ENCODE measurements at regions not wholly inside any gene's neighbourhood (a gene's known extent, or its start where the extent isn't known, plus 50 kb on each side); places are given as distances from the start of the nearest gene placed in this dataset.
"Not testable (repeated sequence)": the region's sequence is repeated elsewhere in the genome, so short reads cannot be mapped to it uniquely, and the experiment has no call there.

DNA sequence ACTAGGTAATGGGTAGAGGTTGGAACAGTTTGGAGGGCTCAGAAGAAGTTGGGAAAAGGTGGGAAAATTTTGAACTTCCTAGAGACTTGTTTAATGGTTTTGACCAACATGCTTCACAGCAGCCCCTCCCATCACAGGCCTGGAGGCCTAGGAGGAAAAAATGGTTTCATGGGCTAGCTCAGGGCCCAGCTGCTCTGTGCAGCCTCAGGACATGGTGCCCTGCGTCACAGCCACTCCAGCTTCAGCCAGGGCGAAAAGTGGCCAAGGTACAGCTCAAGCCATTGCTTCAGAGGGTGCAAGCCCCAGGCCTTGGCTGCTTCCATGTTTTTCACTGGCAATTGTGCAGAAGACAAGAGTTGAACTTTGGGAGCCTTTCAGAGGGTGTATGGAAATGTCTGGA, 453.7 kb downstream of the LRRC70 start:
- DNase-seq, result no peak
- intact Hi-C loops (cut with DNase I), result no loop called here

DNA sequence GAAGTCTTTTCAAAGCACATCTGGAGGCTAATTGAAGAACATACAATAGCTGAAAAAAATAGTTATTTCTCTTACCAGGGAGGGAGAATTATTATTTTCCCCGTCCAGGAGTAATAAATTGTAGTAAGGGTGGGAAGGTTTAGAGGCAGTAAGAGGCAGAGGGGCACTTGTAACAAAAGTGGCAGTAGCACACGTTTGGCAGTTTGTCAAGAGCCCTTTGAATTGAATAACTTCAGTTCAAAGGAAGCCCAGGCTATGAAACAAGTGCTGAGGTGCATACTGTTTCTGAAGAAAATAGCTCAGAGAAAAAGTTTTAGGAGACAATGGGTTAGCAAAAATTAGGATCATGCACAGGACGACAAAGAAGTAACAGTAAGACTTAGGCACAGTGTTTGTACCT, 451.3 kb downstream of the LRRC70 start:
- intact Hi-C loops (cut with DNase I), result no loop called here
- DNase-seq, result no peak

DNA sequence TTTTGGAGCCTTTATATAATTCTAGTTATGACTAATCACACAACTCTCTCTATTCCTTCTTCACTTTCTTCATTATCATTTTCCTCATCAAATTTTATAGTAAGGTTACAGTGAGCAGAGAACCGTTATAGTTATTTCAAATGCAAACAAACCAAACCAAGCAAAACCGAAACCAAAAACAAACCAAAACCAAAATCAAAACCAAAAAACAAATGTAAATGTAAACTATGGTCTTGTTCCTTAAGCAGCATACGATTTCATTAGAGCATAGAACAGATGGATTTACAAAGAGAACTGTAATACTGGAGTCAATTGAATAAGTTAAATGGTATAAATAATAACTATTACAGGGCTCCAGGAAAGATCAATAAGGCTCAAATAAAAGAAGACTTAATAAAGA, 447.1 kb downstream of the LRRC70 start:
- DNase-seq, result no peak
- intact Hi-C loops (cut with DNase I), result no loop called here

DNA sequence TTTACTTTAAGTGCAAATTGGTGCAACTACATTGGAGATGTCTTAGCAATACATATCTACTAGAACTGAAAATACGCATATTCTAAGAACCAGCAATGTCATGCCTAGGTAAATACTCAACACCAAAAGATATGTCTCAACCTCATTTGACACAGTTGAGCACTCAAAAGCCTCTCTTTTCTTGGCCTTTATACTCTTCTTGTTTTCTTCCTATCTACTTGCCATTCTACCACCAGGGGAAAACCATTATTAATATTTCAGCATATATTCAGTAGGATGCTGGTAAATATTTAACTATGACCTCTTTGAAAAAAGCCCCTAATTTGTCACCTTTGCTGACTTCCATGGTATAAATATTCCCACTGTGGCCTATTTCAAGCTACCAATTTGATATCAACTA, 443.8 kb downstream of the LRRC70 start:
- DNase-seq, result no peak
- intact Hi-C loops (cut with DNase I), result no loop called here

DNA sequence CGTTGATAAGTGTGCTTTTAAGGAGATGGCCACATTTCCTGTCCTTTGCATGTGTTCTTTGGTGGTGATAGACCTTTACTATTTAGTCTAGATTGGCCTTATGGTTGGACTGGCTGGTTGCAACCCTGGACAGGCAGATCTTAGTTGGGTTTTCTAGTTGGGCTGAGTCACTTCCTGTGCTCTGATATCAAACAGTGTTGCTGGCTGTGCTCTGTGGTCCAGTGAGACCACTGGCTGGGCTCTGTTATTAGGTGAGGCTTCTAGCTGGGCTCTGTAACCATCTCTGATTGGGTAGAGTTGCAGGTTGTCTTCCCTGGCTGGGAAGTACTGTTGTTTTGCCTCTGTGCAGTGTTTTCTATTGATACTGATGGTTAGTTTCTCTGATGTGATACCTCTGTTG, 432.5 kb downstream of the LRRC70 start:
- no peak for DNase-seq
- intact Hi-C loops (cut with DNase I), result no loop called here

DNA sequence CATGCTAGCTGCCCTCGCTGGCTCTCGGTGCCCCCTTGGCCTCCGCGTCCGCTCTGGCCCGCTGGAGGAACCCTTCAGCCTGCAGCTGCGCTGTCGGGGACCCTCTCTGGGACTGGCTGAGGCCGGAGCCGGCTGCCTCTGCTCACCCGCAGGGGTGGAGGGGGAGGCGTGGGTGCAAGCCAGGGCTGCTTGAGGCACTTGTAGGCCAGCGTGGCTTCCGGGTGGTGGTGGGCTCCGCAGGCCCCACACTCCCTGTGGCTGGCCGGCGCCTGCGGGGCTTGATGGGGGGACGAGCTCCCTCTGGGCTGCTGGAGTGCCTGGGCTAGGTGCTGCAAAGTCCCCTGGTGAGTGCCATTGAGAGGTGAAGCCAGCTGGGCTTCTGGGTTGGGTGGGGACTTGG, 429.6 kb downstream of the LRRC70 start:
- intact Hi-C loops (cut with DNase I), result no loop called here

DNA sequence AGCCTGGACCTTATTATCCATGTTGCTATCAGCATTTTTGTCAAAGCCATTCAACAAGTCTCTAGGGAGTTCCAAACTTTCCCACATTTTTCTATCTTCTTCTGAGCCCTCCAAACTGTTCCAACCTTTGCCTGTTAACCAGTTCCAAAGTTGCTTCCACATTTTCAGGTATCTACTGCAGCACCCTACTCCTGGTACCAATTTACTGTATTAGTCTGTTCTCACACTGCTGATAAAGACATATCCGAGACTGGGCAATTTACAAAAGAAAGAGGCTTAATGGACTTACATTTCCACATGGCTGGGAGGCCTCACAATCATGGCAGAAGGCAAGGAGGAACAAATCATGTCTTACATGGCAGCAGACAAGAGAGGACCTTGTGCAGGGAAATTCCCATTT, 416.2 kb downstream of the LRRC70 start:
- intact Hi-C loops (cut with DNase I), result not testable (repeated sequence)

More for the DNA sequence above, 429.6 kb downstream of the LRRC70 start:
- peak in 2 of 10 donors; percentile 56 to 74 for DNase-seq

DNA sequence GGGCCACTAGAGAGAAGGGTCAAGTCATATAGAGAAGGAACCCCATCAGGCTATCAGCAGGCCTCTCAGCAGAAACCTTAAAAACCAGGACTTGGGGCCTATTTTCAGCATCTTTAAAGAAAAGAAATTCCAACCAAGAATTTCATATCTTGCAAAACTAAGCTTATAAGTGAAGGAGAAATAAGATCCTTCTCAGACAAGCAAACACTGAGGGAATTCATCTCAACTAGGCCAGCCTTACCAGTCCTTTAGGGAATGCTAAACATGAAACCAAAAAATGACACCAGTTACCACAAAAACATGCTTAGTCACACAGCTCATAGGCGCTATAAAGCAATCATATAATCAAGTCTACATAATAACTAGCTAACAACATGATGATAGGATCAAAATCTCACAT, 407.1 kb downstream of the LRRC70 start:
- intact Hi-C loops (cut with DNase I), result no loop called here
- DNase-seq, result no peak

More for the DNA sequence above, 416.2 kb downstream of the LRRC70 start:
- DNase-seq, result not testable (repeated sequence)

DNA sequence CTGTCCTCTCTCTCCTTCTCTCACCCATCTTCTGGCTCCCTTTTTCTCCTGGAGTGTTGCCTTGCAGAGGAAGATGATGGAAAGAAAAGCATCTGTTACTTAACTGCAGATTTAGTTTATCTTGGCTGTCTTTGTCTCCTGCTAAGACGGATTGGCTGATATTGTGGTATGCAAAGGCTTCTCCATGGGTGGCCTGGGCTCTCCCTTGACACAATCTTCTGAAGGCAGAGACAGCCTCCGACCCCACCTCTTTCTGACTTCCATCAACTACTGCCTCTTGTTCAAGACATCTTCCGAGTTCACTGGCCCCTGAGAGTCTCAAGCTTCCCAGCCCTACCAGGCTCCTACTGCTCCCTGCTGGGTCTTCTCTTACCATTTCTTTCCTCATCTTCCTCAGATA, 403.7 kb downstream of the LRRC70 start:
- intact Hi-C loops (cut with DNase I), result no loop called here
- no peak for DNase-seq

DNA sequence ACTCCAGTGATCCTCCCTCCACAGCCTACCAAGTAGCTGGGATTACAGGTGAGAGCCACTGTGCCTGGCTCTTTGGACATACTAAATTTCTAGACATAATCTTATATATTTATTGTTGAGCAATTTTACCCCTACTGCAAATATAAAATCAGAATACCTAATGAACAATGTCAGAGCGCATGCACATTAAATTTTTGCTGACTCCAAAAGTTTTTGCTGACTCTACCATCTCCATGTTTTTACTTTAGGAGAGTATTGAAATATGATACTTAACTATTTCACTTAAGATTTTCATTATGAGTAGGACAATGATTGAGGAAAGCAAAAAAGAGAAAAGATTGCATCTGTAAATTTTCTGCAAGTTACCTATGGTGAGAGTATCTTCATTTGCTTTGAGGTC, 402.3 kb downstream of the LRRC70 start:
- intact Hi-C loops (cut with DNase I), result no loop called here
- no peak for DNase-seq

DNA sequence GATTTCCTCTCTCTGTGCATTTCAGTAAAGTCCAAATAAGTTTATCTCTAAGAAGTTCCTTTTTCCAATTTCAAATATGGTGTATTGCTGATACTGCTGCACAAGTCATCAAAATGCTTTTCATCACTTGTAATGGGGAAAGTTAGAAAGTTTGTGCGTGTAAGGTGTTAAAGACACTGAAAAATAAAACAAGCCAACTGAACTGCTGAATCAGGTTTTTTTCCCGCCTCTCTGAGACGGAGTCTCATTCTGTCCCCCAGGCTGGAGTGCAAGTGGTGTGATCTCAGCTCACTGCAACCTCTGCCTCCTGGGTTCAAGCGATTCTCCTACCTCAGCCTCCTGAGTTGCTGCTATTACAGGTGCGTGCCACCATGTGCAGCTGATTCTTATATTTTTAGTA, 400.9 kb downstream of the LRRC70 start:
- intact Hi-C loops (cut with DNase I), result no loop called here
- no peak for DNase-seq

DNA sequence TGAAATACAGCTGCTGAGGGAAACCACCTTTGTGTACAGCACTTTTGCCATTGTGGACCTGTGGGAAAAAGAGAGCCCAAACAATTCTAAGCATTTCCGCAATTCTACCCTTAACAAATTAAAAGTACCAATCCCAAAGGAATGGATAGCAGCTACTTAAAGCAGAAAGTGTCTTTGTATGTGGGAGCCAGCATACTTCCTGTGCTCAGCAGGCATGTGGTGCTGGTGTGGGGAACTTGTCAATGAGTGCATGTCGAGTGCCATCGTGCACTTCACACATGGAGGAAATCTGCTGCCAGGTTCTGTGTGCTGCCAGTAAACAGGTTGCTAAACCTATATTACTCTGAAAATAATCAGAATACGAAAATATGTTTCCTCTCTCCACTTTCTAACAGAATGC, 399.0 kb downstream of the LRRC70 start:
- DNase-seq, result no peak
- intact Hi-C loops (cut with DNase I), result no loop called here

DNA sequence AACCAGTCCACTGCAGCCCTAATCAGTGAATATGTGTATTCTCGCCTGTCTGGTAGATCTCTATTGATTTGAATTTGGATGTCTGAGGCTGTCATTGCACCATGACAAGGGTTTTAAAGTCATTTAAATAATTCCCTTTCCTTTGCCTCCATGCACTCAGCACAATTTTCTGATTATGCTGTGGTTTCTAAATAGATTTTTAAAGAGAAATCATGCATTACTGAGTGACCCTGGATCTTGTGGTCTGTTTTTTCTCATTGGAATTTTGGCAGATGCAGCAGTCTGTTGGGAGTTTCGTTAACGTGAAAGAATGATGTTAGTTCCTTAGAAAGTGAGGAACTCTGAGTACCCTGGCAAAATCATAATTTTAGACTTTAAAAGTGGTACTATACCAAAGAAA, 396.0 kb downstream of the LRRC70 start:
- no peak for DNase-seq
- intact Hi-C loops (cut with DNase I), result no loop called here

DNA sequence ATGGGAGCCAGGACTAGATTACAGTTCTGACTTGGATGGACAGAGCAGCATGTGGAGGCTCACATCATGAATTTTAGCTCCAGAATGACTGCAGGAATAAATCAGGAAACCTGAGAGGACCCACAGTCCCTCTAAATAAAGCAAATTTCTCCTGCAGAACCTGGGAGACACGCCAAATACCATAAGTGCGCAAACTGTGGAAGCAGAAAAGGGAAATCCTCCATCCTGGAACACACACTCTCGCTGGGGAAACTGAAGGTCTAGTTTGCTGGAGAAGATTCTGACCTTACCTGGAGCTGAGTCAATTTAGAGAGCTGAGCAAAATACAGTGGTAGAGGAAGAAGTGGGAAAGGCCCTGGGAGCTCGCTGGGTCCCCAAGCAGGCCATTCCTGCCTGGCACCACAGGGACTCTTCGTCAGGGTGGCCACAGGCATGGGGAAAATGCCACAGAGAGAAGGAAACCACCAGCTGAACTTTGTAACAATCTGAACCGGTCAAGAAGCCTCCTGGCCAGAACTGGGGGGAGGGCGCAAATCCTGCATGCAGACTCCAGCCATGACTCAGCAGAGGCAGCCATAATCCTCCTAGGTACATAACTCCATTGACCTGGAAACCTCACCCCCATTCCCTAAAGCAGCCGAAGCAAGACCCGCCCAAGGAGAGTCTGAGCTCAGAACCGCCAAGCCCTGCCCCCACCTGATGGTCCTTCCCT, 390.9 kb downstream of the LRRC70 start:
- intact Hi-C loops (cut with DNase I), result no loop called here
- DNase-seq, result no peak

DNA sequence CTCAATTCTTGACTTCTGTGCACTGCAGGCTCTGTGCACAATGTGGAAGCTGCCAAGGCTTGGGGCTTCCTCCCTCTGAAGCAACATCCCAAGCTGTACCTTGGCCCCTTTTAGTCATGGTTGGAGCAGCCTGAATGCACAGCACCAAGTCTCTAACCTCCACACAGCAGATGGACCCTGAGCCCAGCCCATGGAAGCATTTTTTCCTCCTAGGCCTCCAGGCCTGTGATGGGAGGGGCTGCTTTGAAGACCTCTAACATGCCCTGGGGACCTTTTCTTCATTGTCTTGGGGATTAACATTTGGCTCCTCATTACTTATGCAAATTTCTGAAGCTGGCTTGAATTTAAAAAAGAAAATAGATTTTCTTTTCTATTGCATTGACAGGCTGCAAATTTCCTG, 385.8 kb downstream of the LRRC70 start:
- no peak for DNase-seq
- intact Hi-C loops (cut with DNase I), result no loop called here

DNA sequence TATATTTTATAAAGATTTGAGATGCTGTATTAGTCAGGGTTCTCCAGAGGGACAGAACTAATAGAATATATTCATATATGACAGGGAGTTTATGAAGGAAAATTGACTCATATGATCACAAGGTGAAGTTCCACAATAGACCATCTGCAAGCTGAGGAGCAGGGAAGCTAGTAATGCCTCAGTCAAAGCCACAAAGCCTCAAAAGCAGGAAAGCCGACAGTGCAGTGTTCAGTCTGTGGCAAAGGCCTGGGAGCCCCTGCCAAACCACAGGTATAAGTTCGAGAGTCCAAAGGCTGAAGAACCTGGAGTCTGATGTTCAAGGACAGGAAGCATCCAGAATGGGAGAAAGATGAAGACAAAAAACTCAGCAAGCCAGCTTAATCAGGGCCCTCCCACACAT, 382.2 kb downstream of the LRRC70 start:
- intact Hi-C loops (cut with DNase I), result no loop called here
- no peak for DNase-seq

DNA sequence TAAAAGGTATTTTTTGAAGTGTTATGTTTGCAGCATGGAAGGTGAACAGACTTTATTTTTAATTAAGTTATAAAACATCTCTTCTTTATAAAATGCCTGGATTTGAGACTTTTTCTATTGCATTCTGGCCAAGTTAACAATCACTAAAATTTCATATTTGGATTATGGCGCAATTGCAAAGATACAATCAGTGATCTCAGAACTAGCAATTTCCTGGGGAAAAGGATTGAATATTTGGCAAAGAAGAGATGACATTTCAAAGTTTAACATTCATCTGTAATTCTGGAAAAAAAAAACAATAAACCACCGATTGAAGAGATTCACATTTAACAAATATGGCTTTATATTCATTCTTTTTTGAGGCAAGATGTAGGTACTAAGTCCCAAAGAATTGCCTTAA, 378.0 kb downstream of the LRRC70 start:
- intact Hi-C loops (cut with DNase I), result no loop called here

DNA sequence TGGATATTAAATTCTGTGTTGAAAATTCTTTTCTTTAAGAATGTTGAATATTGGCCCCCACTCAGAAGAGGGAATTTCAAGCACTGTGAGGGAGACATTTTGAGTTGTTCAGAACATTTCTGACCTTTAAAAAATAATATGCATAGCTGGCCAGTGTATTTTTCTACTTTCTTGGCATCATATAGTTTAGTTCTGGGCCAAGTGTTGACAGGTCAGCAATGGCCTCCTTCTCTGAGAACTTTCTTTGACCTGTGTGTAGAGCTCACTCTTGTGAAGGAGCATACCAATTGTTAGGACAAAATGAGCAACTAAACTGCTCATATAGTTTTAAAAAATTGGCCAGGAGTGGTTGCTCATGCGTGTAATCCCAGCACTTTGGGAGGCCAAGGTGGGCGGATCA, 376.0 kb downstream of the LRRC70 start:
- DNase-seq, result no peak
- intact Hi-C loops (cut with DNase I), result no loop called here

More for the DNA sequence above, 378.0 kb downstream of the LRRC70 start:
- no peak for DNase-seq

DNA sequence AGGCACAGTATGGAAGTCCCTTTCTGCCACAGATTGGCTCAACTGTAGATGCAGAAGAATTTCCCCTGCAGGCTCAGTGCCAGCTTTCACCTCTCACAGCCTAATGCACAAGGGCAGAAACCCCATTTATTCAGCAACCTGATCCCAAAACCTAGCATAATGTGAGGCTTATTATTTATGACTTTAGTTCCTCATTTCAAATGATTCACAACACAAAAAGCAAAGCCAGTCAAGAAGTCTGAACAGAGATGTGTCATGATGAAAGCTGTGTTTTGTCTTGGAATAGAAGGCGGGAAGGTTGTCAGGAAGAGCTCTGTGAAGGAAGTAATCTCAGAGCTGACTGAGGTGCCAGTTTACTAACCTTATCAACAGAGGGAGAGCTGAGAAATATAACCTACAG, 369.7 kb downstream of the LRRC70 start:
- no peak for DNase-seq
- intact Hi-C loops (cut with DNase I), result no loop called here

DNA sequence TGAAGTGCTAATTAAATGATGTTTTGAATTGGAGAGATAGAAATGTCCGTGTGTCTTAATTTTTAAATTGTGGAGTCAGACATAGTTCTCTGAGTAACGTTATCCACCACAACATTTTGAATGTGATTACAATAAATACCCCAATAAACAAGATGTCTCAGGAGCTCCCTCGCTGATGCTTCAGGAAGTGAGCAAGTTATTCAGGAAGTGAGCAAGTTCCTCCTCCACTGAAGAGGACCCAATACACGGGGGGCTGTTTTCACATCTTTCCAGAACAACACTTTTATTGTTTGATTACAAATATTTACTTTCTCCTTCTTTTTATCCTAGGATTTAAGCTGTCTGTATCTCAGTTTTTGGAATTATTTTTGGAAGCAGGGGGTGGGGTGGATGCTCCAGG, 363.8 kb downstream of the LRRC70 start:
- intact Hi-C loops (cut with DNase I), result no loop called here
- no peak for DNase-seq

DNA sequence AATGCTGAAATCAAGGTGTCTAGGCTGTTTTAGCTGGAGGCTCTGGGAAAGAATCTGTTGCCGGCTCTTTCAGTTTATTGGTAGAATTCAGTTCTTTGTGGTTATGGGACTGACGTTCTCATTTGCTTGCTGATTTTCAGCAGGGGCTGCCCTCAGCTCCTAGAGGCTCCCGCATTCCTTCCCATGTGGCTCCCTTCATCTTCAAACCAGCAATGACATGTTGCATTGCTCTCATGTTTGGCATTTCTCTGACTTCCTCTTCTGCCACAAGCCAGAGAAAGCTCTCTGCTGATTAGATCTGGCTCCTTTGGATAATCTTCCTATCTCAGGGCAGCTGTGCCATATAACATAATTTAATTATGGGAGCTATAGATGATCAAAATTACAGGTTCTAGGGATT, 360.3 kb downstream of the LRRC70 start:
- no peak for DNase-seq
- intact Hi-C loops (cut with DNase I), result no loop called here

DNA sequence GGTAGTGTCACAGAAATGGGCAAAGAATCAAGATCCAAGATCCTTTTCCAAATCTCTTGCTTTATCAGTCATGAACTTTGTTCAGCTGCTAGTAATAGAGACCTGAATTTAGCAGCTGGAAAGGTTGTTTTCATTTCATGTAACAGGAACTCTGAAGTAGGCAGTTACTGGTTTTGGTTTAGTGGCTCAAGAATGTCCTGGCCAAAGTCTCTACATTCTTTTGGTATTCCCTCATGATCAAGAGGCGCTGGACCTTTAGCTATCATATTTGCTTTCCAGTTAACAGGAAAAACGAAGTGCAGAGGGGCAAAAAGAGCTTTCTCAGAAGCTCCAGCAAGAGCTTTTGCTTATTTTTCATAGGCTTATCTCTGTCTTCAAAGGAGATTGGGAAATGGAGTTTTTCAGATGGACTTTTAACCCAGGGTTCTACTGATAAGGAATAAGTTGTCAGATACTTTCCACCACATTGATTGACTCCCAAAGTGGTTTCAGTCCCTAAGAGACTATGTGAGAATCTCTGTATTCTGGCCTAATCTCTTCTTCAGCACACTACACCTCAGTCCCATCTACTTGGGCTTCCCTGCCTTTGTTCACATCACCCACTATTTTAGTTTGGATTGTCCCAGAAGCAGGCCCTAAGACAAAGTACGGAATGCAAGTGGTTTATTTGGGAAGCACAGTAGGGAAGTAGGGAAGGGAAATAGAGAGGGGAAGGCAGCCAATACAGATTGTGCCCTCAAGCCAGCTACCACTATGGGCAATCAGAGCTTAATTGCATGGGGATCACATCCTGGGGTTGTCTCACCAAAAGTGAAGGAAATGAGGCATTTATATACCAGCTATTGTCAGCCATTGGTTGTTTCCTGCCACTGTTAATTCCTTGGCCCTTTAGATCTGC, 359.3 kb downstream of the LRRC70 start:
- no peak for DNase-seq
- intact Hi-C loops (cut with DNase I), result no loop called here
